Esophagus (tissue), 2 donors: ENCODE measurements at regions not wholly inside any gene's neighbourhood (a gene's known extent, or its start where the extent isn't known, plus 50 kb on each side); places are given as distances from the start of the nearest gene placed in this dataset.

Experiments used
- H3K27ac ChIP-seq, 2 donors: one replicate each; pipeline ENCODE4 v1.5.1; 2013; ENCODE audit warnings: low read depth in 2 of 2, mild to moderate bottlenecking in 2 of 2, inconsistent platforms in 1 of 2, low read length in 1 of 2, moderate library complexity in 1 of 2
- H3K27me3 ChIP-seq, 2 donors: one replicate each; pipeline ENCODE4 v1.6.1; 2013; ENCODE audit warnings: low read length in 2 of 2, control low read depth in 1 of 2, mild to moderate bottlenecking in 1 of 2; ENCODE audit not compliant: insufficient read depth in 2 of 2, control insufficient read depth in 1 of 2
- H3K36me3 ChIP-seq, 2 donors: one replicate each; pipeline ENCODE4 v1.6.1; 2013; ENCODE audit warnings: low read length in 1 of 2; ENCODE audit not compliant: control insufficient read depth in 2 of 2, insufficient read depth in 2 of 2
- H3K4me1 ChIP-seq, 2 donors: one replicate each; pipeline ENCODE4 v1.6.1; 2013; ENCODE audit warnings: low read length in 1 of 2; ENCODE audit not compliant: control insufficient read depth in 2 of 2, insufficient read depth in 2 of 2
- H3K4me3 ChIP-seq, 2 donors: one replicate each; pipeline ENCODE4 v1.5.1; 2013; ENCODE audit warnings: low read length in 2 of 2, mild to moderate bottlenecking in 2 of 2, low read depth in 1 of 2, moderate library complexity in 1 of 2
- H3K9me3 ChIP-seq, 2 donors: one replicate each; pipeline ENCODE4 v1.6.1; 2013; ENCODE audit warnings: mild to moderate bottlenecking in 2 of 2, low read depth in 1 of 2, low read length in 1 of 2, moderate library complexity in 1 of 2; ENCODE audit not compliant: control insufficient read depth in 2 of 2, insufficient read depth in 1 of 2
- WGBS, 2 donors: extraction: QIAGEN DNeasy Blood & Tissue Kit; methylation state at CpG; one replicate each; pipeline ENCODE4 v1.1.7; 2013; 5-methylcytosine and 5-hydroxymethylcytosine counted together
- donor health status: healthy with polysubstance abuse.
- donor health status: Bipolar disorder and iron deficiency.

DNA sequence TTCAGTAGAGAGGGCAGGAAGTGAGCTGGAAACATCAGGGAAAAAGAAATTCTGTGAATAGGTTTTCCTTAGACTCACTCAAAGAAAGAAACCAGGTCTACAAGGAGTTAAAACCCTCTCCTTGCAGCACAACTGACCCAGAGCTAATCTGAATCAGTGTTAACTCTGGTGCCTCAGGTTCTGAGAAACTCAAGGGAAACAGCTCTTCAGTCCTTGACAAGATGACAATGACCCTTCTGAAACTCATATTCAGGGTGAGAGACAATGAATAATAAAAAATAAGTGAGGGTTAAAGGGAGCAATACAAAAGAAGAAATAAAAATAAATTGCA is 903.6 kb downstream of the STPG2 start:
- Histone ChIP-seq H3K4me3 (no peak overlapping the region), H3K27ac (no peak overlapping the region), H3K4me1 (no peaks in the 10 kb centered on the region), H3K27me3 (no peaks in the 10 kb centered on the region), H3K9me3 (peaks cover 0 to 2% of the 10 kb centered on the region in 2 donors), H3K36me3 (no peaks in the 10 kb centered on the region)

DNA sequence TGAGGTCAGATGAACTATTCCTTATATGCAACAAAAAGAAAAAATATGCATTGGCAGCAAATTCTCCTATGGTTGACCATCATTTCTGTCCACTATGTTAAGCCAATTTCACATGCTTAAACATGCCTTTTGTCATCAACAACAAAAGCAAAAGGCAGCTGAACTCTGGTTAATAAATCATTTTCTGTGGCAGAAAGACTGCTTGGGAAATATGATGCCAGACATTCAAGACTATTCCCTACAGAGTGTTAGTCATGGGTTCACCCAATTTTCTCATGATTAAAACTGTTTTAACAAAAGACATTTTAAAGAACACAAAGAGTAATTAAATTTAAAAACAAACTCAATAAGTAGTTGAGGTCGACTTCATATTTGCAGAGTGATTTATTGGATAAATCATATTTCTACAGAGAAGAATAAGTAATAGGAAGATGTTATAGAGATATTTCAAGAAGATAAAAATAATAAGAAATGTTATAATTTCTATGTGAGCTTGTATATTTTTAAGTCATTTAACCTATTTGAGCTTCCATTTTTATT is 890.6 kb downstream of the STPG2 start:
- 25 to 41% methylated on average over 1 of the region's 1 CpG for WGBS, 2 donors
- no peak overlapping the region for H3K27ac ChIP-seq
- no peaks in the 10 kb centered on the region for H3K4me1 ChIP-seq
- H3K4me3 ChIP-seq, result no peak overlapping the region
- no peaks in the 10 kb centered on the region for H3K9me3 ChIP-seq
- H3K27me3 ChIP-seq, result no peaks in the 10 kb centered on the region
- H3K36me3 ChIP-seq, result no peaks in the 10 kb centered on the region

DNA sequence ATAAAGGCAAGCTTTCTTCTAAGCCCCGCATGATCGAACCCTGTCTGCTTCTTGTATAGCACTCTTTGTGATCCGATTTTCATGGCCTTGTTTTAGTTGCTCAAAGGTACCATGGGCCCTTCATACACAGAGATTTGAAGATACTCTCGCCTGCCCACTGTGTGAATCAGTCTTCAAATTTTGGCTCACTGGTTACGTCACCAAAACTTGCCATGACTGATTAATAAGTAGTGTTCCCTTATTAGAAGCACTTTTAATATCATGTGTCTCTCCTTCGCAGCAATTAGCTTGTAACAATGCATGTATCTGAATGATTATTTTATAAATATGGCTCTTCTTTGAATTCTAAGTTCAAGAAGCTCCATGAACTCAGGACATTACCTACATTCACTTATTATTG is 880.5 kb downstream of the STPG2 start:
- Histone ChIP-seq H3K36me3 (no peaks in the 10 kb centered on the region), H3K27me3 (no peaks in the 10 kb centered on the region), H3K9me3 (no peaks in the 10 kb centered on the region), H3K4me1 (no peaks in the 10 kb centered on the region), H3K4me3 (no peak overlapping the region), H3K27ac (no peak overlapping the region)
- 83% methylated on average over 6 of the region's 6 CpGs for WGBS, 2 donors

DNA sequence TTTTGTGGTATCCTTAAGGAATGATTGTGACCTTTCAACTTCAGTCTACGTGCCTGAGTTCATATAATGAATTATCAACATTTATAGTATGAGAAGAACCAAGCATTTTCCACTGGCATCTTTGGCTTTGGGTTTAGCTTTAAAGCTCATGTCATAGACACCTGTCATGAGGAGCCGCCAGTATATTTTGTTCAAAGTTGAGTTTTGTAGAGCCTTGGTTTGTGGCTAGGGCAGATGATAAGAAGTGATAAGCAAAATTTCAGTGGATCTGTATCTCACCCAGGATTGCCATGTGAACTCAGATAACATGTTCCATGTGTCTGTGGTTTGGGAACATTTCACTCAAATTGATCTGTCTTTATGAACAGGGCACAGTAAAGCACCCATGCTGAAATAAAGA is 873.2 kb downstream of the STPG2 start:
- no peak overlapping the region for H3K27ac ChIP-seq
- 84 to 88% methylated on average over 2 of the region's 2 CpGs for WGBS, 2 donors
- H3K4me3 ChIP-seq, result no peak overlapping the region
- H3K9me3 ChIP-seq, result no peaks in the 10 kb centered on the region
- no peaks in the 10 kb centered on the region for H3K36me3 ChIP-seq
- no peaks in the 10 kb centered on the region for H3K4me1 ChIP-seq
- no peaks in the 10 kb centered on the region for H3K27me3 ChIP-seq

DNA sequence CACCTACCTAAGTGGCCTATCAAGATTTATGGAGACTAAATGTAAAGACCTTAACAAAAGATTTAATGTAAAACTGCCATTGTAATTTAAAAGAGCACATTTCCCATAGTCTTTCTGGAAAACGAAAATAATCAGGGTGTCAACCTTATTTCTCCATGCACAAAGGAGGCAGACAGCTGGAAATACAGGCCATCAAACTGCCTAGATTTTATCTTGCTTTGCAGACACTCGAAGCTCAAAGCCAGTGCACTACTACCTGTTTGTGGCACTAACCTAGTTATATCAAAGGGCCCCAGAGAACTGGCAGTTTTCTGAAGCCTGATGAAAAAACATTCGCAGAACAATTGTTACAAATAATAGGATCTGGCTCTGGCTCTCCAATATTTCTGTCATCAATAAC is 863.9 kb downstream of the STPG2 start:
- 44 to 53% methylated on average over 3 of the region's 3 CpGs for WGBS, 2 donors
- H3K27ac ChIP-seq, result no peak overlapping the region
- no peaks in the 10 kb centered on the region for H3K36me3 ChIP-seq

DNA sequence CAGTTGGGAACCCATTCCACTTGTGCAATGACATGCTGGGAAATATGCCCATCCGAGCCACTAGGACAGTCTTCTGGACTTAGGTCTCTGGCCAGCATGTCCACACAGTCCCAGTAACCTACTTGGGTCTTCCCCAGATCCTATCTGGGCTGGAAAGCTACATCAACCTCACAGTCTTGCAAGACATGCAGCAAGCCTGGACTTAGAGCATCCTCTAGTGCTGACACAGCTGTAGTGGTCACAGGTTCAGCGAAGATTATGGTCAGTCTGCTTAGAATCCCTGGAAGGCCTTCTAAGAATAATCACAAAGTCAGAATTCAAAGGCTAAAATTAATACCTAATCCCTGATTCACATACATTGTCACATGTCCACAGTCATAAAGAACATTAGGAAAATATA is 842.7 kb downstream of the STPG2 start:
- H3K27me3 ChIP-seq, result no peaks in the 10 kb centered on the region
- WGBS, 2 donors, result 36 to 44% methylated on average over 2 of the region's 2 CpGs
- H3K4me3 ChIP-seq, result no peak overlapping the region
- H3K36me3 ChIP-seq, result no peaks in the 10 kb centered on the region
- H3K9me3 ChIP-seq, result peaks cover 0 to 9% of the 10 kb centered on the region in 2 donors
- no peaks in the 10 kb centered on the region for H3K4me1 ChIP-seq
- no peak overlapping the region for H3K27ac ChIP-seq

More for the DNA sequence above, 863.9 kb downstream of the STPG2 start:
- Histone ChIP-seq H3K9me3 (no peaks in the 10 kb centered on the region), H3K4me1 (no peaks in the 10 kb centered on the region), H3K27me3 (no peaks in the 10 kb centered on the region), H3K4me3 (no peak overlapping the region)

DNA sequence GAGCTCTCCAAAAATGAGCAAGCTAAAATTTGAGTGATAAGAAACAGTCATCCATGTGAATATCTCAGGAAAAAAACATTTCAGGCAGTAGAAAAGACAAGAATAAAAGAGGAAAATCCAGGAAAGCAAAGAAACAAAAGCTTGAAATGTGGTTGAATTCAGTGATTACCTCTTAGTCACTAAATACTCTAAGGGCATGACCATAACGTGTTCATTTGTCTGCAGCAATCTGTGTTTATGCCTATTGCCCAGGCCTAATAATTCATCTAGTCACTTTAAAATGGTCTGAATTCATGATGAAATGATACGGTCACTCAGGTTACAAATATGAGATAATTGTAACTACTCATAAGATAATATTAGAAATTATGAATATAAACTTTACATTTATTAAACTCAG is 837.9 kb downstream of the STPG2 start:
- Histone ChIP-seq H3K36me3 (no peaks in the 10 kb centered on the region), H3K4me1 (no peaks in the 10 kb centered on the region), H3K9me3 (peaks cover 0 to 3% of the 10 kb centered on the region in 2 donors), H3K4me3 (no peak overlapping the region), H3K27ac (no peak overlapping the region), H3K27me3 (no peaks in the 10 kb centered on the region)
- 66 to 71% methylated on average over 2 of the region's 2 CpGs for WGBS, 2 donors

DNA sequence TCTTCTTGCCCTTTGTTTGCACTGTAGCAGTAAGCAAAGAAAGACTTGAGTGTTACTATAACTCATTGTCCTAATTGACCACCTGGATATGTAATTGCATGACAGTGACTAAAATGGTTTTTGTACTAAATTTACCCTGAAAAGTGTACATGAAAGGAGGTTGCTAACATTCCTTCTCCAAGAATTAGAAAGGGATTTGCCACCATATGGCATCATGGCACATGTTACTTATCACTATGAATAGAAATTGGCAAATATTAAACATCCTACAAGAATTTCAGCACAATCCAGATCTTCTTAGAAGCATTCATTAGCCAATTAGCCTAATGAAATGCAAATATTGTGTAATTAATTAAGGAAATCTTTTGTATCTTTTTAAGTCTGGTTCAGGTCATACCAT is 834.2 kb downstream of the STPG2 start:
- Histone ChIP-seq H3K4me1 (no peaks in the 10 kb centered on the region), H3K4me3 (no peak overlapping the region), H3K27me3 (no peaks in the 10 kb centered on the region), H3K9me3 (no peaks in the 10 kb centered on the region), H3K27ac (no peak overlapping the region), H3K36me3 (no peaks in the 10 kb centered on the region)

DNA sequence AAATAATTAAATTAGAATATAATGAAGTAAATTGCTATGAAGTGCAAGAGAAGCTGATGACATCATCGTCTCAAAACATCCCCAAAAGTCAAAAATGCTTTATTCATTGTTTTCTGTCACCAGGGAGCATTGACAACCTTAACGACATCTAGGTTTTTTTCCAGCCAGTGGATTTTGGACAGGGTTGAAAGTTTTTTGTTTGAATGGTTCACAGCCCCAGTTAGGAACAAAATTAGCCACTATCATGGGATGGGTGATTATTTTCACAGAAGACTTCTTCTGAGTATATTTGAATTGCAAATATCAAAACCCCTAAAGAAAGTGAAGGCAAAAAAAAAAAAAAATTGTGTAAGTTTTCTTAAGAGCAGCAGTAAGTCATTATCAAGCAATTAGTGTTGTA is 826.1 kb downstream of the STPG2 start:
- 33 to 36% methylated on average over 2 of the region's 2 CpGs for WGBS, 2 donors
- H3K9me3 ChIP-seq, result peaks cover 0 to 3% of the 10 kb centered on the region in 2 donors
- no peaks in the 10 kb centered on the region for H3K36me3 ChIP-seq
- H3K27me3 ChIP-seq, result no peaks in the 10 kb centered on the region
- no peaks in the 10 kb centered on the region for H3K4me1 ChIP-seq
- no peak overlapping the region for H3K4me3 ChIP-seq
- H3K27ac ChIP-seq, result no peak overlapping the region

DNA sequence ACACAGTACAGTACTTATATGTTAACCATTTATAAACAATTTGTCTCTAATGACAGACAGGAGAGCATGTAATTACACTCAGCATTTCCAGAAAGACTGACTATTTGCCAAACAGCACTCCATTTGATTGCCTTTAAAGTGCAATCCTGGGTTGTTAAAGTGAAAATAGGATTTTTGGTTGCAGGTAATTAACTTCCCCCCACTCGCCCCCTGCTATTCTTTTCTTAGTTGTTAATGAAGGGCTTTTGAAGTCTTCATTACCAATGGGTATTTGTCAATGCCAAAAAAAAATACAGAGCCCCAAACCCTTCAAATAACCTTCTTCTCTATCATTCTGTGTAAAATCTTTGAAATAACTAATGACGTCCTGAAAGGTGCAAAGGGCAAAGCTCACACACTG is 825.6 kb downstream of the STPG2 start:
- H3K27me3 ChIP-seq, result no peaks in the 10 kb centered on the region
- H3K27ac ChIP-seq, result no peak overlapping the region
- no peaks in the 10 kb centered on the region for H3K4me1 ChIP-seq
- no peak overlapping the region for H3K4me3 ChIP-seq
- WGBS, 2 donors, result 20 to 26% methylated on average over 2 of the region's 2 CpGs
- H3K36me3 ChIP-seq, result no peaks in the 10 kb centered on the region
- peaks cover 0 to 3% of the 10 kb centered on the region in 2 donors for H3K9me3 ChIP-seq
